ENCODE measurements at regions not wholly inside any gene's neighbourhood (a gene's known extent, or its start where the extent isn't known, plus 50 kb on each side); places are given as distances from the start of the nearest gene placed in this dataset.
A peak's percentile ranks its signal among the peaks of the same experiment; 100 is the strongest.

DNA sequence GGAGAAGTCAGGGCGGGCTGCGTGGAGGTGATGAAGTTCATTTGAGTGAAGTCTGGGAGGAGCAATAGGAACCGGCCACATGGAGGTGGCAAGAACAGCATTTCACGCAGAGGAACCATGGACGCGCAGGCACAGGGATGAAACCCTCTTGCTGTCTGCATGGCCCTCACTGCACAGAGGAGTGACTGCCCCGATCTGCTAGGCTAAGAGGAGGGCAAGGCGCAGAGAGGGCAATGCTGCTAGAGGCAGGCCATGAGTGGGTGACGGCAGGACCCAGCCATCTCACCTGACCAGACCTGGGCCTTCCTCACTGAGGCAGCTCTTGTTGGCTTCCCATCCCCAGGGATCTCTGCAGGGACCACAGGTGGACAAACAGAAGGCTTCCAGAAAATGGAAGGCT lies 90.3 kb downstream of the BARX1 start:
- Histone ChIP-seq H3K9me3 (ENCODE audit: low read depth) (no peaks in the 10 kb centered on the region), H3K27me3 (replicated peaks; ENCODE audit: insufficient read depth) (peaks cover 14% of the 10 kb centered on the region), H3K9ac (no peak overlapping the region), H3K36me3 (ENCODE audit: low read depth) (no peaks in the 10 kb centered on the region), H3F3A (ENCODE audit: insufficient read depth) (no peaks in the 10 kb centered on the region), H3K79me2 (ENCODE audit: insufficient read depth) (no peaks in the 10 kb centered on the region), H4K20me1 (ENCODE audit: insufficient read depth) (no peaks in the 10 kb centered on the region), H3K4me1 (ENCODE audit: insufficient read depth) (no peaks in the 10 kb centered on the region), H3K27ac (no peak overlapping the region), H3K4me3 (no peak overlapping the region), H3K9me2 (ENCODE audit: insufficient read depth) (no peaks in the 10 kb centered on the region), H3K4me2 (ENCODE audit: unreplicated experiment) (no peak overlapping the region), H2AFZ (no peak overlapping the region)
- no peak for DNase-seq
- TF ChIP-seq EZH2phosphoT487 (IDR thresholded peaks at IDR 0.05; ENCODE audit: insufficient read depth, low read depth) (no peak), EZH2 (IDR thresholded peaks at IDR 0.05; ENCODE audit: insufficient read depth, poor library complexity, severe bottlenecking) (no peak)
- in situ Hi-C loops (cut with MboI), result no loop called here
- WGBS, 2 experiments (ENCODE audit: low coverage in 1 of 2, low lambda C conversion rate in 2 of 2, missing lambda C conversion rate in 2 of 2), result 52 to 58% methylated on average over 6 to 9 of the region's 9 CpGs

DNA sequence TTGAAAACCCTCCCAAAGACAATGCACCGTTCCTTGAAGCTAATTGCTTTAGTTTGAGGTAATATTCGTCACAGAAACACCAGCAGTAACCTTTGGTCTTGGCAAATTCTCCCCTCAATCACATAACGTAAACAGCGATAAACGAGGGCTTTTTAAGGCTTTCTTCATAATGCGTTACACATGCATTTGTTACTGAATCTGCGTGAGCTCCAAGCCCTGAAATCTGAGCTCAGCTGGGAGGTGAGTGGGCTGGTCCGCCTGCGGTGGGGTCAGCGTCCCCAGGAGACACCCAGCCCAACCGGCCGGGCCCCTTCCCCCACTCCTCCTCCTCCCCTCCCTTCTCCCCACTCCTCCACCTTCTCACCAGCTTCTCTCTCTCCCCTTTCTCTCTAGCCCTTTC lies 91.1 kb downstream of the BARX1 start:
- H3K36me3 ChIP-seq (ENCODE audit: low read depth), result no peaks in the 10 kb centered on the region
- H3K4me1 ChIP-seq (ENCODE audit: insufficient read depth), result no peaks in the 10 kb centered on the region
- H3K9me2 ChIP-seq (ENCODE audit: insufficient read depth), result no peaks in the 10 kb centered on the region
- DNase-seq, result peak; percentile 5
- H3K4me3 ChIP-seq, result no peak overlapping the region
- no peak overlapping the region for H3K4me2 ChIP-seq (ENCODE audit: unreplicated experiment)
- no peaks in the 10 kb centered on the region for H3K79me2 ChIP-seq (ENCODE audit: insufficient read depth)
- H3K9me3 ChIP-seq (ENCODE audit: low read depth), result no peaks in the 10 kb centered on the region
- no peak overlapping the region for H3K27ac ChIP-seq
- H4K20me1 ChIP-seq (ENCODE audit: insufficient read depth), result no peaks in the 10 kb centered on the region
- no peaks in the 10 kb centered on the region for H3F3A ChIP-seq (ENCODE audit: insufficient read depth)
- TF ChIP-seq EZH2 (IDR thresholded peaks at IDR 0.05; ENCODE audit: insufficient read depth, poor library complexity, severe bottlenecking), result no peak
- no peak for TF ChIP-seq EZH2phosphoT487 (IDR thresholded peaks at IDR 0.05; ENCODE audit: insufficient read depth, low read depth)
- no peak overlapping the region for H2AFZ ChIP-seq
- WGBS, 2 experiments (ENCODE audit: low coverage in 1 of 2, low lambda C conversion rate in 2 of 2, missing lambda C conversion rate in 2 of 2), result 5 to 8% methylated on average over 9 to 12 of the region's 12 CpGs
- H3K27me3 ChIP-seq (replicated peaks; ENCODE audit: insufficient read depth), result peaks cover 14% of the 10 kb centered on the region
- H3K9ac ChIP-seq, result no peak overlapping the region
- in situ Hi-C loops (cut with MboI), result no loop called here

DNA sequence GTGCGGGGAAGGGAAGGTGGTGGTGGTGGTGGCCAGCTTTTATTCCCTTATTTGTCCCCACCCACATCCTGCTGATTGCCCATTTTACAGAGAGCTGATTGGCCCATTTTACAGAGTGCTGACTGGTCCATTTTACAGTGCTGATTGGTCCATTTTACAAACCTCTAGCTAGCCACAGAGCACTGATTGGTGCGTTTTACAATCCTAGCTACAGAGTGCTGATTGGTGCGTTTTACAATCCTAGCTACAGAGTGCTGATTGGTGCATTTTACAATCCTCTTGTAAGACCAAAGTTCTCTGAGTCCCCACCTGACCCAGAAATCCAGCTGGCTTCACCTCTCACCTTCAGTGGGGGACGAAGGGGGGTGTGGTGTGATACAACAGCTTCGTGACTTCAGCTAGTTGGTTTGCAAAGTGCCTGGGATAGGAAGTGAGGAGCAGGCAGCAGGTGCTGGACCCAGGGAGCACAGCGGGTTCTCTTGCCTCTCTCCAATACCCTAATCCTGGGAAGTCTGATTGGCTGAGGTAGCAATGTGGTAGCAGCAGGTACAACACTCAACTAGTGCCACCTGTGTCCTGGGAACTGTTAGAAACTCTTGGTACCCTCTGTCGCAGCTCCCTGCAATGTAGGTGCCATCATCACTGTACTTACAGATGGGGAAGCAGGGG lies 92.1 kb downstream of the BARX1 start:
- DNase-seq, result no peak
- H3K9me3 ChIP-seq (ENCODE audit: low read depth), result no peaks in the 10 kb centered on the region

GRCh38 chr9:93861736-93862358 lies 93.3 kb downstream of the BARX1 start:
- Histone ChIP-seq H3K9me3 (ENCODE audit: low read depth) (no peaks in the 10 kb centered on the region), H3K36me3 (ENCODE audit: low read depth) (no peaks in the 10 kb centered on the region), H3F3A (ENCODE audit: insufficient read depth) (no peaks in the 10 kb centered on the region), H3K4me2 (ENCODE audit: unreplicated experiment) (no peak overlapping the region), H3K79me2 (ENCODE audit: insufficient read depth) (no peaks in the 10 kb centered on the region), H3K9ac (no peak overlapping the region), H2AFZ (no peak overlapping the region), H3K4me1 (ENCODE audit: insufficient read depth) (no peaks in the 10 kb centered on the region), H3K4me3 (no peak overlapping the region), H3K27me3 (replicated peaks; ENCODE audit: insufficient read depth) (peaks cover 14% of the 10 kb centered on the region), H4K20me1 (ENCODE audit: insufficient read depth) (no peaks in the 10 kb centered on the region), H3K9me2 (ENCODE audit: insufficient read depth) (no peaks in the 10 kb centered on the region), H3K27ac (no peak overlapping the region)
- DNase-seq, result no peak
- no peak for TF ChIP-seq EZH2 (IDR thresholded peaks at IDR 0.05; ENCODE audit: insufficient read depth, poor library complexity, severe bottlenecking)
- no peak for TF ChIP-seq EZH2phosphoT487 (IDR thresholded peaks at IDR 0.05; ENCODE audit: insufficient read depth, low read depth)
- in situ Hi-C loops (cut with MboI), result no loop called here
- WGBS, 2 experiments (ENCODE audit: low coverage in 1 of 2, low lambda C conversion rate in 2 of 2, missing lambda C conversion rate in 2 of 2), result 56 to 57% methylated on average over 5 of the region's 5 CpGs

More for the DNA sequence above, 92.1 kb downstream of the BARX1 start:
- Histone ChIP-seq H3K4me2 (ENCODE audit: unreplicated experiment) (no peak overlapping the region), H3K4me1 (ENCODE audit: insufficient read depth) (no peaks in the 10 kb centered on the region), H3F3A (ENCODE audit: insufficient read depth) (no peaks in the 10 kb centered on the region), H3K9ac (no peak overlapping the region), H4K20me1 (ENCODE audit: insufficient read depth) (no peaks in the 10 kb centered on the region), H3K27ac (no peak overlapping the region), H3K27me3 (replicated peaks; ENCODE audit: insufficient read depth) (peaks cover 14% of the 10 kb centered on the region), H2AFZ (no peak overlapping the region), H3K4me3 (no peak overlapping the region), H3K9me2 (ENCODE audit: insufficient read depth) (no peaks in the 10 kb centered on the region), H3K79me2 (ENCODE audit: insufficient read depth) (no peaks in the 10 kb centered on the region), H3K36me3 (ENCODE audit: low read depth) (no peaks in the 10 kb centered on the region)
- in situ Hi-C loops (cut with MboI), result no loop called here
- WGBS, 2 experiments (ENCODE audit: low coverage in 1 of 2, low lambda C conversion rate in 2 of 2, missing lambda C conversion rate in 2 of 2), result 24 to 34% methylated on average over 6 of the region's 7 CpGs
- TF ChIP-seq EZH2 (IDR thresholded peaks at IDR 0.05; ENCODE audit: insufficient read depth, poor library complexity, severe bottlenecking) (no peak), EZH2phosphoT487 (IDR thresholded peaks at IDR 0.05; ENCODE audit: insufficient read depth, low read depth) (no peak)

All from GM23248 (cell line).